ENCODE measurements at regions not wholly inside any gene's neighbourhood (a gene's known extent, or its start where the extent isn't known, plus 50 kb on each side); places are given as distances from the start of the nearest gene placed in this dataset.
"Not testable (repeated sequence)": the region's sequence is repeated elsewhere in the genome, so short reads cannot be mapped to it uniquely, and the experiment has no call there.

DNA sequence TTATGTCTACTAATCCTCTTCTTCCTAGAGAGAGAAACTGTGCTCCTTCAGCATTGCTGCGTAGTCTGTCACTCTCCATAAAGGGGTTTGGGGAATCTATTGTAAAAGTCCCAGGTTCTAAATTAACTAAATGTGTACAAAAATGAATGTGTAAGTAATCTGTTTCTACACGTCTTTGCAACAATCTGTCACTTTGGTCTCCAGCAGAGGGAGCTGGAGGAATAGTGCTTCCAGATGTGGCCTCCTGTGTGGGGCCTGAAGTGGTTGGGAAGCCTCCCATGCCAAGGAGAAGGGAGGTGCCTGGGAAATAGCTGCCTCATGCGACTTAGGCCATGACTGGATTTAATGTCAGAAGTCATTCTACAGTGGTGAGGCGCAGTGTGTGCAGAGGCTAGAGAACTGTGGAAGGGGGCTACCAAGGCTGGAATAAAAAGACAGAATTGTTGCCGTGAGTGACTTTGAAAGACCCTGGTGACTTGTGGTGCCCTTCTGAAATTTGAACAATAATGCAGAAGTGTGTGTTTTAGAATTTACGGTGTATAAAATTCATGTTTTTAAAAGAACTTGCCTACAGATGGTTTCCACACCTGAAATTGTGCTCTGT, 54.5 kb upstream of the UXS1 start:
- H3K27ac Mint-ChIP-seq; DNase-seq (ENCODE audit: extremely low spot score, unreplicated experiment): not testable (repeated sequence)

More for the DNA sequence above, 54.5 kb upstream of the UXS1 start:
- H3K36me3 Mint-ChIP-seq; H3K4me1 Mint-ChIP-seq (ENCODE audit: unreplicated experiment); H3K27me3 Mint-ChIP-seq; H3K4me3 Mint-ChIP-seq; H3K9me3 Mint-ChIP-seq: not testable (repeated sequence)
- TF ChIP-seq, protein P1, sequence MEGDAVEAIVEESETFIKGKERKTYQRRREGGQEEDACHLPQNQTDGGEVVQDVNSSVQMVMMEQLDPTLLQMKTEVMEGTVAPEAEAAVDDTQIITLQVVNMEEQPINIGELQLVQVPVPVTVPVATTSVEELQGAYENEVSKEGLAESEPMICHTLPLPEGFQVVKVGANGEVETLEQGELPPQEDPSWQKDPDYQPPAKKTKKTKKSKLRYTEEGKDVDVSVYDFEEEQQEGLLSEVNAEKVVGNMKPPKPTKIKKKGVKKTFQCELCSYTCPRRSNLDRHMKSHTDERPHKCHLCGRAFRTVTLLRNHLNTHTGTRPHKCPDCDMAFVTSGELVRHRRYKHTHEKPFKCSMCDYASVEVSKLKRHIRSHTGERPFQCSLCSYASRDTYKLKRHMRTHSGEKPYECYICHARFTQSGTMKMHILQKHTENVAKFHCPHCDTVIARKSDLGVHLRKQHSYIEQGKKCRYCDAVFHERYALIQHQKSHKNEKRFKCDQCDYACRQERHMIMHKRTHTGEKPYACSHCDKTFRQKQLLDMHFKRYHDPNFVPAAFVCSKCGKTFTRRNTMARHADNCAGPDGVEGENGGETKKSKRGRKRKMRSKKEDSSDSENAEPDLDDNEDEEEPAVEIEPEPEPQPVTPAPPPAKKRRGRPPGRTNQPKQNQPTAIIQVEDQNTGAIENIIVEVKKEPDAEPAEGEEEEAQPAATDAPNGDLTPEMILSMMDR (conservative IDR thresholded peaks at IDR 0.05): peak; percentile 70
